ENCODE measurements at regions not wholly inside any gene's neighbourhood (a gene's known extent, or its start where the extent isn't known, plus 50 kb on each side); places are given as distances from the start of the nearest gene placed in this dataset.

- Histone ChIP-seq H3K4ac (ENCODE audit: low read depth, low read length) (no peak overlapping the region), H3K4me3 (ENCODE audit: low read depth, low read length) (no peak overlapping the region), H3K27ac (ENCODE audit: low read depth, low read length) (no peak overlapping the region), H4K91ac (ENCODE audit: low read depth, low read length) (no peak overlapping the region), H3K79me2 (ENCODE audit: control insufficient read depth, insufficient read depth, low read length, poor library complexity) (no peaks in the 10 kb centered on the region), H2BK120ac (ENCODE audit: insufficient read depth, low read length, poor library complexity) (no peak overlapping the region), H3K14ac (ENCODE audit: low read length) (no peak overlapping the region), H4K12ac (ENCODE audit: low read depth, low read length) (no peak overlapping the region), H3K79me1 (ENCODE audit: low read length) (no peaks in the 10 kb centered on the region), H3K23ac (ENCODE audit: low read length) (no peak overlapping the region), H4K8ac (ENCODE audit: low read depth, low read length) (no peak overlapping the region), H3K36me3 (ENCODE audit: control insufficient read depth in 1 of 2, insufficient read depth in 2 of 2, low read length in 2 of 2) (no peaks in the 10 kb centered on the region), H3K9me3 (ENCODE audit: insufficient read depth, low read depth, low read length) (no peaks in the 10 kb centered on the region), H2AK5ac (ENCODE audit: low read length) (no peak overlapping the region), H2BK5ac (ENCODE audit: low read depth, low read length, poor library complexity) (no peak overlapping the region), H3K18ac (ENCODE audit: low read length) (no peak overlapping the region), H3K9ac (ENCODE audit: low read length) (no peak overlapping the region), H2BK12ac (ENCODE audit: low read length) (no peak overlapping the region), H3K4me1 (ENCODE audit: control insufficient read depth in 1 of 2, insufficient read depth in 2 of 2, low read length in 2 of 2) (no peaks in the 10 kb centered on the region), H3K4me2 (ENCODE audit: low read length) (no peak overlapping the region), H2AFZ (ENCODE audit: insufficient read depth, low read length, poor library complexity) (no peak overlapping the region), H3K27me3 (ENCODE audit: insufficient read depth, low read length) (no peaks in the 10 kb centered on the region)
- no peak for DNase-seq
- no CpG with 5 or more reads among the region's 2 CpGs for WGBS (ENCODE audit: extremely low coverage, insufficient coverage, insufficient read length)
Observed at GRCh38 chr5:124822647-124823046, 76.2 kb upstream of the ZNF608 start.

- no peak overlapping the region for H4K8ac ChIP-seq (ENCODE audit: low read depth, low read length)
- no peak overlapping the region for H3K18ac ChIP-seq (ENCODE audit: low read length)
- H3K4me1 ChIP-seq (ENCODE audit: control insufficient read depth in 1 of 2, insufficient read depth in 2 of 2, low read length in 2 of 2) = no peaks in the 10 kb centered on the region
- DNase-seq = no peak
- H3K36me3 ChIP-seq (ENCODE audit: control insufficient read depth in 1 of 2, insufficient read depth in 2 of 2, low read length in 2 of 2) = no peaks in the 10 kb centered on the region
- WGBS (ENCODE audit: extremely low coverage, insufficient coverage, insufficient read length) = no CpG with 5 or more reads among the region's 3 CpGs
- H3K79me2 ChIP-seq (ENCODE audit: control insufficient read depth, insufficient read depth, low read length, poor library complexity) = no peaks in the 10 kb centered on the region
- no peak overlapping the region for H3K23ac ChIP-seq (ENCODE audit: low read length)
- H2BK5ac ChIP-seq (ENCODE audit: low read depth, low read length, poor library complexity) = no peak overlapping the region
- no peaks in the 10 kb centered on the region for H3K27me3 ChIP-seq (ENCODE audit: insufficient read depth, low read length)
- H2BK12ac ChIP-seq (ENCODE audit: low read length) = no peak overlapping the region
- no peak overlapping the region for H4K91ac ChIP-seq (ENCODE audit: low read depth, low read length)
- H3K4me3 ChIP-seq (ENCODE audit: low read depth, low read length) = no peak overlapping the region
- H3K27ac ChIP-seq (ENCODE audit: low read depth, low read length) = no peak overlapping the region
- H3K9ac ChIP-seq (ENCODE audit: low read length) = no peak overlapping the region
- H4K12ac ChIP-seq (ENCODE audit: low read depth, low read length) = no peak overlapping the region
- no peaks in the 10 kb centered on the region for H3K9me3 ChIP-seq (ENCODE audit: insufficient read depth, low read depth, low read length)
- H3K79me1 ChIP-seq (ENCODE audit: low read length) = no peaks in the 10 kb centered on the region
- no peak overlapping the region for H2BK120ac ChIP-seq (ENCODE audit: insufficient read depth, low read length, poor library complexity)
- no peak overlapping the region for H3K4ac ChIP-seq (ENCODE audit: low read depth, low read length)
- H3K14ac ChIP-seq (ENCODE audit: low read length) = no peak overlapping the region
- no peak overlapping the region for H3K4me2 ChIP-seq (ENCODE audit: low read length)
- no peak overlapping the region for H2AK5ac ChIP-seq (ENCODE audit: low read length)
- H2AFZ ChIP-seq (ENCODE audit: insufficient read depth, low read length, poor library complexity) = no peak overlapping the region
Observed at GRCh38 chr5:124823380-124823779, 76.9 kb upstream of the ZNF608 start.

GRCh38 chr5:124824637-124825158 is 78.3 kb upstream of the ZNF608 start:
- H3K27me3 ChIP-seq (ENCODE audit: insufficient read depth, low read length) = no peaks in the 10 kb centered on the region
- H3K23ac ChIP-seq (ENCODE audit: low read length) = no peak overlapping the region
- no peak overlapping the region for H3K14ac ChIP-seq (ENCODE audit: low read length)
- H4K8ac ChIP-seq (ENCODE audit: low read depth, low read length) = no peak overlapping the region
- no CpG with 5 or more reads among the region's 4 CpGs for WGBS (ENCODE audit: extremely low coverage, insufficient coverage, insufficient read length)
- no peak overlapping the region for H2BK120ac ChIP-seq (ENCODE audit: insufficient read depth, low read length, poor library complexity)
- H2BK5ac ChIP-seq (ENCODE audit: low read depth, low read length, poor library complexity) = no peak overlapping the region
- H3K36me3 ChIP-seq (ENCODE audit: control insufficient read depth in 1 of 2, insufficient read depth in 2 of 2, low read length in 2 of 2) = no peaks in the 10 kb centered on the region
- no peak overlapping the region for H2BK12ac ChIP-seq (ENCODE audit: low read length)
- H3K4me1 ChIP-seq (ENCODE audit: control insufficient read depth in 1 of 2, insufficient read depth in 2 of 2, low read length in 2 of 2) = no peaks in the 10 kb centered on the region
- H4K91ac ChIP-seq (ENCODE audit: low read depth, low read length) = no peak overlapping the region
- H3K27ac ChIP-seq (ENCODE audit: low read depth, low read length) = no peak overlapping the region
- no peaks in the 10 kb centered on the region for H3K9me3 ChIP-seq (ENCODE audit: insufficient read depth, low read depth, low read length)
- no peaks in the 10 kb centered on the region for H3K79me1 ChIP-seq (ENCODE audit: low read length)
- no peak overlapping the region for H3K4me2 ChIP-seq (ENCODE audit: low read length)
- peak; percentile 15 to 70 for DNase-seq
- H3K9ac ChIP-seq (ENCODE audit: low read length) = no peak overlapping the region
- H2AFZ ChIP-seq (ENCODE audit: insufficient read depth, low read length, poor library complexity) = no peak overlapping the region
- no peak overlapping the region for H3K4ac ChIP-seq (ENCODE audit: low read depth, low read length)
- no peak overlapping the region for H2AK5ac ChIP-seq (ENCODE audit: low read length)
- no peak overlapping the region for H4K12ac ChIP-seq (ENCODE audit: low read depth, low read length)
- no peak overlapping the region for H3K4me3 ChIP-seq (ENCODE audit: low read depth, low read length)
- no peak overlapping the region for H3K18ac ChIP-seq (ENCODE audit: low read length)
- H3K79me2 ChIP-seq (ENCODE audit: control insufficient read depth, insufficient read depth, low read length, poor library complexity) = no peaks in the 10 kb centered on the region

GRCh38 chr5:124825250-124825982 is 79.0 kb upstream of the ZNF608 start:
- DNase-seq = no peak
- Histone ChIP-seq H3K79me1 (ENCODE audit: low read length) (no peaks in the 10 kb centered on the region), H4K91ac (ENCODE audit: low read depth, low read length) (no peak overlapping the region), H3K79me2 (ENCODE audit: control insufficient read depth, insufficient read depth, low read length, poor library complexity) (no peaks in the 10 kb centered on the region), H2AK5ac (ENCODE audit: low read length) (no peak overlapping the region), H3K9me3 (ENCODE audit: insufficient read depth, low read depth, low read length) (no peaks in the 10 kb centered on the region), H3K4me2 (ENCODE audit: low read length) (no peak overlapping the region), H4K12ac (ENCODE audit: low read depth, low read length) (no peak overlapping the region), H2BK120ac (ENCODE audit: insufficient read depth, low read length, poor library complexity) (no peak overlapping the region), H3K23ac (ENCODE audit: low read length) (no peak overlapping the region), H3K27ac (ENCODE audit: low read depth, low read length) (no peak overlapping the region), H3K4me3 (ENCODE audit: low read depth, low read length) (no peak overlapping the region), H2BK5ac (ENCODE audit: low read depth, low read length, poor library complexity) (no peak overlapping the region), H2BK12ac (ENCODE audit: low read length) (no peak overlapping the region), H3K36me3 (ENCODE audit: control insufficient read depth in 1 of 2, insufficient read depth in 2 of 2, low read length in 2 of 2) (no peaks in the 10 kb centered on the region), H2AFZ (ENCODE audit: insufficient read depth, low read length, poor library complexity) (no peak overlapping the region), H3K14ac (ENCODE audit: low read length) (no peak overlapping the region), H3K4ac (ENCODE audit: low read depth, low read length) (no peak overlapping the region), H3K4me1 (ENCODE audit: control insufficient read depth in 1 of 2, insufficient read depth in 2 of 2, low read length in 2 of 2) (no peaks in the 10 kb centered on the region), H3K18ac (ENCODE audit: low read length) (no peak overlapping the region), H3K27me3 (ENCODE audit: insufficient read depth, low read length) (no peaks in the 10 kb centered on the region), H3K9ac (ENCODE audit: low read length) (no peak overlapping the region), H4K8ac (ENCODE audit: low read depth, low read length) (no peak overlapping the region)
- no CpG with 5 or more reads among the region's 5 CpGs for WGBS (ENCODE audit: extremely low coverage, insufficient coverage, insufficient read length)
